HEK293T (cell line): ENCODE measurements at regions not wholly inside any gene's neighbourhood (a gene's known extent, or its start where the extent isn't known, plus 50 kb on each side); places are given as distances from the start of the nearest gene placed in this dataset.
"Not testable (repeated sequence)": the region's sequence is repeated elsewhere in the genome, so short reads cannot be mapped to it uniquely, and the experiment has no call there.

Experiments used
- CTCF ChIA-PET: fragments of 350-600 bp; formaldehyde crosslinking; extraction: SDS; loops from one replicate; lab custom pipeline; 2021; ENCODE audit warnings: antibody characterized with exemption, inconsistent platforms; lab: Yijun Ruan, JAX
- POLR2A ChIA-PET: fragments of 350-600 bp; formaldehyde crosslinking; extraction: SDS; loops from one replicate; lab custom pipeline; 2020; ENCODE audit warnings: antibody characterized with exemption, inconsistent platforms; lab: Yijun Ruan, JAX
- DNase-seq: peaks from one replicate; pipeline ENCODE4 v3.0.0; 2012; ENCODE audit warnings: mixed read lengths; ENCODE audit errors: extremely low spot score
- ARNT ChIP-seq: fragments of 450-650 bp; IDR thresholded peaks from 2 replicates; pipeline ENCODE4 v1.6.1; 2017; ENCODE audit warnings: mild to moderate bottlenecking
- BHLHE40 ChIP-seq: fragments of 450-650 bp; IDR thresholded peaks from 2 replicates; pipeline ENCODE4 v1.6.1; 2016; ENCODE audit warnings: mild to moderate bottlenecking, moderate library complexity, borderline replicate concordance
- CTBP1 ChIP-seq: fragments of 450-650 bp; IDR thresholded peaks from 2 replicates; pipeline ENCODE4 v1.6.1; 2016; ENCODE audit warnings: borderline replicate concordance
- ELF4 ChIP-seq: fragments of 450-650 bp; IDR thresholded peaks from 2 replicates; pipeline ENCODE4 v1.6.1; 2017; ENCODE audit warnings: antibody characterized with exemption
- FOXA1 ChIP-seq: fragments of 450-650 bp; IDR thresholded peaks from 2 replicates; pipeline ENCODE4 v1.6.1; 2016; ENCODE audit warnings: mild to moderate bottlenecking
- FOXK2 ChIP-seq: fragments of 450-650 bp; IDR thresholded peaks from 2 replicates; pipeline ENCODE4 v1.6.1; 2016; ENCODE audit warnings: mild to moderate bottlenecking
- FOXM1 ChIP-seq: fragments of 450-650 bp; IDR thresholded peaks from 2 replicates; pipeline ENCODE4 v1.6.1; 2017; ENCODE audit warnings: mild to moderate bottlenecking, borderline replicate concordance
- HDGF ChIP-seq: fragments of 450-650 bp; IDR thresholded peaks from 2 replicates; pipeline ENCODE4 v1.6.1; 2017; ENCODE audit warnings: antibody characterized with exemption, borderline replicate concordance
- L3MBTL2 ChIP-seq: fragments of 450-650 bp; conservative IDR thresholded peaks from 2 replicates; pipeline ENCODE4 v1.6.1; 2016; ENCODE audit warnings: mild to moderate bottlenecking
- LEF1 ChIP-seq: fragments of 450-650 bp; IDR thresholded peaks from 2 replicates; pipeline ENCODE4 v1.6.1; 2017; ENCODE audit warnings: mild to moderate bottlenecking, borderline replicate concordance
- NFRKB ChIP-seq: fragments of 450-650 bp; IDR thresholded peaks from 2 replicates; pipeline ENCODE4 v1.6.1; 2016; ENCODE audit warnings: mild to moderate bottlenecking, moderate library complexity
- PKNOX1 ChIP-seq: fragments of 450-650 bp; IDR thresholded peaks from 2 replicates; pipeline ENCODE4 v1.6.1; 2016
- SP1 ChIP-seq: fragments of 450-650 bp; IDR thresholded peaks from 2 replicates; pipeline ENCODE4 v1.6.1; 2017
- SUZ12 ChIP-seq: fragments of 450-650 bp; IDR thresholded peaks from 2 replicates; pipeline ENCODE4 v1.6.1; 2016; ENCODE audit warnings: mild to moderate bottlenecking
- TARDBP ChIP-seq: fragments of 450-650 bp; IDR thresholded peaks from 2 replicates; pipeline ENCODE4 v1.6.1; 2016
- ZNF384 ChIP-seq: fragments of 450-650 bp; IDR thresholded peaks from 2 replicates; pipeline ENCODE4 v1.6.1; 2016

GRCh38 chrX:45801554-45801953 is 600.9 kb upstream of the DIPK2B start:
- ChIA-PET POLR2A (interaction anchor here (1.3 kb wide), 1 partner anchor 31 kb away, joined by 6 read pairs; no protein-coding TSS in a partner anchor), CTCF (interaction anchor here (0.5 to 1.0 kb wide), 4 partner anchors 22 to 537 kb away, joined by 3 to 4 read pairs (median 4); no protein-coding TSS in a partner anchor)
- DNase-seq, result no peak
- no peak for TF ChIP-seq L3MBTL2
- TF ChIP-seq SUZ12, result no peak
- TF ChIP-seq ZNF384, result no peak
- TF ChIP-seq ELF4, result no peak
- no peak for TF ChIP-seq NFRKB
- no peak for TF ChIP-seq HDGF
- TF ChIP-seq FOXA1, result no peak
- no peak for TF ChIP-seq BHLHE40
- TF ChIP-seq CTBP1, result no peak
- TF ChIP-seq ARNT, result no peak
- no peak for TF ChIP-seq TARDBP
- TF ChIP-seq FOXK2, result no peak
- TF ChIP-seq FOXM1, result no peak
- TF ChIP-seq SP1, result no peak

DNA sequence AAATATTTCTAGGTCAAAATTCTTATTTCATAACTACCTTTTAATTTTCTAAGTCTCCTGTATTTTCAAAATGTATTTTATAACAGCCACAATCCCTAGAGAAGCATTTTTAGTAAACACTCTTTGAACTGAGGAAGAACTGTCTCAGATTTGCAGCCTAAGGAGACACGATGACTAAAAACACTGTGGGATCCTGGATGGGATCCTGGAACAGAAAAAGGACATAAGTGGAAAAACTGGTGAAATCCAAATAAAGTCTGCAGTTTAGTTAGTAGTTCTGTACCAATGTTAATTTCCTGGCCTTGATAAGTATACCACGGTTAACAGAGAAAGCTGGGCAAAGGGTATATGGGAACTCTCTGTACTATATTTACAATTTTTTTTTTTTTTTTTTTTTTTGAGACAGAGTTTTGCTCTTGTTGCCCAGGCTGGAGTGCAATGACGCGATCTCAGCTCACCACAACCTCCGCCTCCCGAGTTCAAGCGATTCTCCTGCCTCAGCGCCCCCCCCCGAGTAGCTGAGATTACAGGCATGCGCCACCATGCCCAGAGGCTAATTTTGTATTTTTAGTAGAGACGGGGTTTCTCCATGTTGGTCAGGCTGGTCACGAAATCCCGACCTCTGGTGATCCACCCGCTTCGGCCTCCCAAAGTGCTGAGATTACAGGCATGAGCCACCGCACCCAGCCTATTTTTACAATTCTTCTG is 600.2 kb upstream of the DIPK2B start:
- POLR2A ChIA-PET, DNase-seq: not testable (repeated sequence)
- CTCF ChIA-PET, result interaction anchor here (0.9 to 1.0 kb wide), 2 partner anchors 23 to 58 kb away, joined by 4 read pairs; no protein-coding TSS in a partner anchor
- TF ChIP-seq ZNF384, result peak; percentile 79

DNA sequence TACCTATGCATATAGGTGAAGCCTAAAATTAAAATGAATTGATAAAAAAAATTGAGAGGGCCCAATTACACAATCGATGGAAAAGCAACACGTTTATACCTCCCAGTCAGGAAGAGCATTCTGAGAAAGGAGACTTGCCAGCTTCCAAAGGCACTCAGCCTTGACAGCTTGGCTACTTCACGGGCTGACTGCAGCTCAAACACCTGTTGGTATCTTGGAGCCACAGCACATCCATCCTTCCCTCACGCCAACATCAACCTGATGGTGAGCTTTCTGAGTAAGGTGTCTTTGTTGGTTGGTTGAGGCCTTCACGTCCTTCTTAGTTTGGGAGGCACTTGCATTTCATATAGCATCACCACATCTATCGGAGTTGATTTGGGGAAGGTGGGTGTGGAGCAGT is 598.9 kb upstream of the DIPK2B start:
- POLR2A ChIA-PET, result interaction anchor here (0.6 kb wide), 1 partner anchor 1465 kb away, joined by 3 read pairs; no protein-coding TSS in a partner anchor

GRCh38 chrX:45795546-45795945 is 594.9 kb upstream of the DIPK2B start:
- ChIA-PET CTCF (no interaction called here), POLR2A (interaction anchor here (2.2 kb wide), 1 partner anchor 25 kb away, joined by 15 read pairs; no protein-coding TSS in a partner anchor)
- no peak for TF ChIP-seq ARNT
- no peak for TF ChIP-seq NFRKB
- TF ChIP-seq CTBP1, result no peak
- TF ChIP-seq PKNOX1, result no peak
- TF ChIP-seq HDGF, result no peak
- DNase-seq, result no peak

More for the DNA sequence above, 598.9 kb upstream of the DIPK2B start:
- no peak for DNase-seq
- CTCF ChIA-PET, result interaction anchor here (1.2 kb wide), 1 partner anchor 51 kb away, joined by 4 read pairs; no protein-coding TSS in a partner anchor
- TF ChIP-seq PKNOX1, result no peak
- TF ChIP-seq TARDBP, result no peak
- no peak for TF ChIP-seq ZNF384
- TF ChIP-seq BHLHE40, result no peak
- no peak for TF ChIP-seq HDGF
- no peak for TF ChIP-seq FOXK2
- TF ChIP-seq SP1, result no peak
- no peak for TF ChIP-seq L3MBTL2
- TF ChIP-seq FOXA1, result no peak
- TF ChIP-seq SUZ12, result no peak
- no peak for TF ChIP-seq ELF4
- no peak for TF ChIP-seq LEF1
- TF ChIP-seq NFRKB, result no peak
- TF ChIP-seq ARNT, result no peak

DNA sequence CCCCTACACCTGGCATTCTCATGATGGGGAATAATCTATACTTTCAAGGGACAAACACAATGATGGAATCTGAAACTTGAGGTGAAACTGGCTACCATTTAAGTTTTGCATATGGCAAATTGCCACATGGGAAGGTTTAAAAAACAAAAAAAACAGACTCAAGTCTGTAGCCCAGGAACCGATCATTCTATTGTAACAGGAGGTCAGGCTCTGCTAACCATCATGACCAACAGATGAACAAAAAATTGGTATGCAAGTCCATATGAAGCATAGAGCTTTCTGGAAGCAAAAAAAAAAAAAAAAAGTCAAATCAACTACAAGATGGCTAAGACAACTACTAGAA is 594.3 kb upstream of the DIPK2B start:
- DNase-seq, result no peak
- TF ChIP-seq ARNT (no peak), NFRKB (no peak), SUZ12 (no peak), ELF4 (no peak)
- ChIA-PET POLR2A (interaction anchor here (2.2 kb wide), 1 partner anchor 25 kb away, joined by 15 read pairs; no protein-coding TSS in a partner anchor), CTCF (no interaction called here)

- no peak for TF ChIP-seq CTBP1
- no peak for TF ChIP-seq ELF4
- TF ChIP-seq LEF1, result no peak
- no peak for TF ChIP-seq FOXA1
- TF ChIP-seq PKNOX1, result no peak
- TF ChIP-seq SP1, result no peak
- no peak for TF ChIP-seq BHLHE40
- TF ChIP-seq ARNT, result no peak
- no peak for TF ChIP-seq SUZ12
- TF ChIP-seq HDGF, result no peak
- no peak for TF ChIP-seq NFRKB
- TF ChIP-seq ZNF384, result no peak
- no peak for DNase-seq
- ChIA-PET CTCF (no interaction called here), POLR2A (interaction anchor here (2.2 kb wide), 1 partner anchor 24 kb away, joined by 15 read pairs; no protein-coding TSS in a partner anchor)
Observed at GRCh38 chrX:45794323-45794994, 593.8 kb upstream of the DIPK2B start.
